MM.1S (cell line): ENCODE measurements at regions not wholly inside any gene's neighbourhood (a gene's known extent, or its start where the extent isn't known, plus 50 kb on each side); places are given as distances from the start of the nearest gene placed in this dataset.

Source experiments
- DNase-seq: peaks from one replicate; pipeline ENCODE4 v3.0.0-alpha.2; 2015
- H2AFZ ChIP-seq: fragments of 300-600 bp; sonication (generic); 2 replicates; pipeline ENCODE4 v1.6.0; 2016; ENCODE audit warnings: antibody characterized with exemption, low read length
- H3F3A ChIP-seq: fragments of 300-600 bp; sonication (generic); 2 replicates; pipeline ENCODE4 v1.6.1; 2016; ENCODE audit warnings: mild to moderate bottlenecking, antibody characterized with exemption, low read length, moderate library complexity, mixed read lengths; ENCODE audit not compliant: insufficient read depth
- H3K27ac ChIP-seq: fragments of 300-600 bp; sonication (generic); 2 replicates; pipeline ENCODE4 v1.5.1; 2016; ENCODE audit warnings: mild to moderate bottlenecking, low read length
- H3K27me3 ChIP-seq: fragments of 300-600 bp; sonication (generic); replicated peaks from 2 replicates; pipeline ENCODE4 v1.6.0; 2016; ENCODE audit warnings: low read length; ENCODE audit not compliant: insufficient read depth
- H3K36me3 ChIP-seq: fragments of 300-600 bp; sonication (generic); replicated peaks from 2 replicates; pipeline ENCODE4 v1.6.1; 2016; ENCODE audit warnings: mild to moderate bottlenecking, low read length, mixed read lengths; ENCODE audit not compliant: insufficient read depth
- H3K4me1 ChIP-seq: fragments of 300-600 bp; sonication (generic); 2 replicates; pipeline ENCODE4 v1.6.1; 2016; ENCODE audit warnings: low read length, mixed read lengths
- H3K4me2 ChIP-seq: fragments of 300-600 bp; sonication (generic); 2 replicates; pipeline ENCODE4 v1.6.0; 2016; ENCODE audit warnings: low read depth, low read length
- H3K4me3 ChIP-seq: fragments of 300-600 bp; sonication (generic); 2 replicates; pipeline ENCODE4 v1.5.1; 2016; ENCODE audit warnings: low read length, mixed read lengths
- H3K79me2 ChIP-seq: fragments of 300-600 bp; sonication (generic); 2 replicates; pipeline ENCODE4 v1.6.1; 2016; ENCODE audit warnings: mixed run types, low read length, mixed read lengths
- H3K9ac ChIP-seq: fragments of 300-600 bp; sonication (generic); 2 replicates; pipeline ENCODE4 v1.6.1; 2016; ENCODE audit warnings: low read length, mixed read lengths
- H3K9me2 ChIP-seq: fragments of 300-600 bp; sonication (generic); replicated peaks from 2 replicates; pipeline ENCODE4 v1.6.1; 2016; ENCODE audit warnings: mild to moderate bottlenecking, low read length, mixed read lengths; ENCODE audit not compliant: insufficient read depth
- H3K9me3 ChIP-seq: fragments of 300-600 bp; sonication (generic); replicated peaks from 2 replicates; pipeline ENCODE4 v1.6.1; 2016; ENCODE audit warnings: mild to moderate bottlenecking, low read length, mixed read lengths; ENCODE audit not compliant: insufficient read depth
- H4K20me1 ChIP-seq: fragments of 300-600 bp; sonication (generic); 2 replicates; pipeline ENCODE4 v1.6.1; 2016; ENCODE audit warnings: mild to moderate bottlenecking, low read length, moderate library complexity, mixed read lengths; ENCODE audit not compliant: insufficient read depth
- CTCF ChIP-seq: fragments of 300-600 bp; sonication (generic); IDR thresholded peaks from 2 replicates; pipeline ENCODE4 v1.5.1; 2016; ENCODE audit warnings: antibody characterized with exemption, low read length, mixed read lengths
- EZH2 ChIP-seq: fragments of 300-600 bp; sonication (generic); optimal IDR thresholded peaks from 2 replicates; pipeline ENCODE3; 2017; ENCODE audit warnings: low read depth, mild to moderate bottlenecking, antibody characterized with exemption, low read length, mixed read lengths
- EZH2phosphoT487 ChIP-seq: fragments of 300-600 bp; sonication (generic); IDR thresholded peaks from 2 replicates; pipeline ENCODE4 v1.6.1; 2018; ENCODE audit warnings: antibody characterized with exemption, low read length

GRCh38 chr10:8230902-8231301 lies 176.4 kb downstream of the GATA3 start:
- H2AFZ ChIP-seq = no peak overlapping the region
- H3K79me2 ChIP-seq = no peaks in the 10 kb centered on the region
- H3K9ac ChIP-seq = no peak overlapping the region
- H3F3A ChIP-seq = no peaks in the 10 kb centered on the region; the same call in 1 of the 2 replicates
- H4K20me1 ChIP-seq = no peaks in the 10 kb centered on the region
- no peaks in the 10 kb centered on the region for H3K9me3 ChIP-seq
- H3K36me3 ChIP-seq = no peaks in the 10 kb centered on the region
- H3K9me2 ChIP-seq = no peaks in the 10 kb centered on the region
- no peak for DNase-seq
- no peak for TF ChIP-seq CTCF
- H3K27ac ChIP-seq = no peak overlapping the region
- no peak overlapping the region for H3K4me3 ChIP-seq
- no peaks in the 10 kb centered on the region for H3K27me3 ChIP-seq
- H3K4me1 ChIP-seq = 0 out of 2 replicates have a peak, but pooled peaks cover 2% of the 10 kb centered on the region
- no peak overlapping the region for H3K4me2 ChIP-seq

- Histone ChIP-seq H3K36me3 (no peaks in the 10 kb centered on the region), H2AFZ (no peak overlapping the region), H3K9ac (no peak overlapping the region), H3K79me2 (no peaks in the 10 kb centered on the region), H3K4me3 (no peak overlapping the region), H3K4me2 (no peak overlapping the region), H3K9me3 (no peaks in the 10 kb centered on the region), H3K4me1 (0 out of 2 replicates have a peak, but pooled peaks cover 2% of the 10 kb centered on the region), H3F3A (no peaks in the 10 kb centered on the region; the same call in 1 of the 2 replicates), H4K20me1 (no peaks in the 10 kb centered on the region), H3K27me3 (no peaks in the 10 kb centered on the region), H3K9me2 (no peaks in the 10 kb centered on the region), H3K27ac (no peak overlapping the region)
- no peak for TF ChIP-seq EZH2
- TF ChIP-seq EZH2phosphoT487 = no peak
- TF ChIP-seq CTCF = no peak
- DNase-seq = no peak
Observed at GRCh38 chr10:8233049-8233448, 178.6 kb downstream of the GATA3 start.

GRCh38 chr10:8233832-8234259 lies 179.4 kb downstream of the GATA3 start:
- Histone ChIP-seq H3K27ac (no peak overlapping the region), H3K9me3 (no peaks in the 10 kb centered on the region), H3K4me1 (no peaks in the 10 kb centered on the region), H3K9me2 (no peaks in the 10 kb centered on the region), H3F3A (no peaks in the 10 kb centered on the region; the same call in 1 of the 2 replicates), H3K4me3 (no peak overlapping the region), H4K20me1 (no peaks in the 10 kb centered on the region), H3K9ac (no peak overlapping the region), H3K79me2 (no peaks in the 10 kb centered on the region), H3K36me3 (no peaks in the 10 kb centered on the region), H3K4me2 (no peak overlapping the region), H2AFZ (no peak overlapping the region), H3K27me3 (no peaks in the 10 kb centered on the region)
- TF ChIP-seq EZH2 = no peak
- TF ChIP-seq CTCF = no peak
- no peak for TF ChIP-seq EZH2phosphoT487
- no peak for DNase-seq
